MG63 (cell line): ENCODE measurements at regions not wholly inside any gene's neighbourhood (a gene's known extent, or its start where the extent isn't known, plus 50 kb on each side); places are given as distances from the start of the nearest gene placed in this dataset.
"Not testable (repeated sequence)": the region's sequence is repeated elsewhere in the genome, so short reads cannot be mapped to it uniquely, and the experiment has no call there.

Source experiments
- DNase-seq: peaks from one replicate; pipeline ENCODE4 v3.0.0-alpha.2; 2020
- H3K27me3 ChIP-seq: fragments of 250-450 bp; sonication (Bioruptor Pico); 2 replicates; pipeline ENCODE4 v1.5.1; 2020; ENCODE audit warnings: mild to moderate bottlenecking, moderate library complexity
- H3K36me3 ChIP-seq: fragments of 250-450 bp; sonication (Bioruptor Pico); 2 replicates; pipeline ENCODE4 v1.5.1; 2020; ENCODE audit warnings: mild to moderate bottlenecking, moderate library complexity
- H3K4me3 ChIP-seq: fragments of 250-450 bp; sonication (Bioruptor Pico); 2 replicates; pipeline ENCODE4 v1.5.1; 2020; ENCODE audit warnings: mild to moderate bottlenecking, moderate library complexity
- H3K9me3 ChIP-seq: fragments of 250-450 bp; sonication (Bioruptor Pico); 2 replicates; pipeline ENCODE4 v1.5.1; 2020; ENCODE audit warnings: mild to moderate bottlenecking, moderate library complexity

- H3K9me3 ChIP-seq, H3K4me3 ChIP-seq, DNase-seq, H3K27me3 ChIP-seq, H3K36me3 ChIP-seq: not testable (repeated sequence)
Observed at GRCh38 chr4:159939681-159940080, 836.8 kb downstream of the RAPGEF2 start.

- H3K27me3 ChIP-seq = no peaks in the 10 kb centered on the region
- DNase-seq = no peak
- H3K9me3 ChIP-seq = no peaks in the 10 kb centered on the region
- H3K4me3 ChIP-seq = no peak overlapping the region
- H3K36me3 ChIP-seq = no peaks in the 10 kb centered on the region
Observed at GRCh38 chr4:159941076-159941475, 838.2 kb downstream of the RAPGEF2 start.

GRCh38 chr4:159944477-159944876 is 841.6 kb downstream of the RAPGEF2 start:
- H3K36me3 ChIP-seq = no peaks in the 10 kb centered on the region
- H3K27me3 ChIP-seq = no peaks in the 10 kb centered on the region
- no peak for DNase-seq
- H3K9me3 ChIP-seq = no peaks in the 10 kb centered on the region
- no peak overlapping the region for H3K4me3 ChIP-seq

- Histone ChIP-seq H3K27me3 (no peaks in the 10 kb centered on the region), H3K36me3 (no peaks in the 10 kb centered on the region), H3K4me3 (no peak overlapping the region), H3K9me3 (no peaks in the 10 kb centered on the region)
- no peak for DNase-seq
Observed at GRCh38 chr4:159946983-159947615, 844.2 kb downstream of the RAPGEF2 start.

GRCh38 chr4:159950707-159951106 is 847.8 kb downstream of the RAPGEF2 start:
- no peak for DNase-seq
- Histone ChIP-seq H3K36me3 (no peaks in the 10 kb centered on the region), H3K27me3 (no peaks in the 10 kb centered on the region), H3K4me3 (no peak overlapping the region), H3K9me3 (no peaks in the 10 kb centered on the region)

GRCh38 chr4:159966746-159967145 is 863.9 kb downstream of the RAPGEF2 start:
- H3K4me3 ChIP-seq = no peak overlapping the region
- no peaks in the 10 kb centered on the region; the same call in 1 of the 2 replicates for H3K27me3 ChIP-seq
- DNase-seq = peak; percentile 18
- H3K36me3 ChIP-seq = no peaks in the 10 kb centered on the region
- H3K9me3 ChIP-seq = no peaks in the 10 kb centered on the region; the same call in 1 of the 2 replicates

GRCh38 chr4:159976871-159977482 is 874.1 kb downstream of the RAPGEF2 start:
- DNase-seq, H3K9me3 ChIP-seq, H3K4me3 ChIP-seq, H3K27me3 ChIP-seq, H3K36me3 ChIP-seq: not testable (repeated sequence)

- Histone ChIP-seq H3K36me3 (no peaks in the 10 kb centered on the region), H3K9me3 (no peaks in the 10 kb centered on the region), H3K27me3 (no peaks in the 10 kb centered on the region), H3K4me3 (no peak overlapping the region)
- no peak for DNase-seq
Observed at GRCh38 chr4:159977907-159978617, 875.2 kb downstream of the RAPGEF2 start.

- no peaks in the 10 kb centered on the region for H3K36me3 ChIP-seq
- DNase-seq = no peak
- H3K27me3 ChIP-seq = no peaks in the 10 kb centered on the region
- H3K4me3 ChIP-seq = no peak overlapping the region
- no peaks in the 10 kb centered on the region for H3K9me3 ChIP-seq
Observed at GRCh38 chr4:159979351-159979750, 876.5 kb downstream of the RAPGEF2 start.

GRCh38 chr4:159979953-159980352 is 877.1 kb downstream of the RAPGEF2 start:
- no peaks in the 10 kb centered on the region for H3K27me3 ChIP-seq
- no peak overlapping the region for H3K4me3 ChIP-seq
- H3K9me3 ChIP-seq = no peaks in the 10 kb centered on the region
- no peaks in the 10 kb centered on the region for H3K36me3 ChIP-seq
- no peak for DNase-seq

GRCh38 chr4:159980826-159981468 is 878.1 kb downstream of the RAPGEF2 start:
- Histone ChIP-seq H3K9me3 (no peaks in the 10 kb centered on the region), H3K36me3 (no peaks in the 10 kb centered on the region), H3K27me3 (no peaks in the 10 kb centered on the region), H3K4me3 (no peak overlapping the region)
- DNase-seq = no peak

GRCh38 chr4:159981469-159981856 is 878.6 kb downstream of the RAPGEF2 start:
- no peaks in the 10 kb centered on the region for H3K36me3 ChIP-seq
- no peak for DNase-seq
- H3K4me3 ChIP-seq = no peak overlapping the region
- H3K27me3 ChIP-seq = no peaks in the 10 kb centered on the region
- H3K9me3 ChIP-seq = no peaks in the 10 kb centered on the region

GRCh38 chr4:159983082-159983481 is 880.2 kb downstream of the RAPGEF2 start:
- Histone ChIP-seq H3K36me3 (no peaks in the 10 kb centered on the region), H3K9me3 (no peaks in the 10 kb centered on the region), H3K27me3 (no peaks in the 10 kb centered on the region), H3K4me3 (no peak overlapping the region)
- no peak for DNase-seq

GRCh38 chr4:160009656-160010493 is 907.0 kb downstream of the RAPGEF2 start:
- no peaks in the 10 kb centered on the region for H3K36me3 ChIP-seq
- no peak overlapping the region for H3K4me3 ChIP-seq
- DNase-seq = no peak
- H3K9me3 ChIP-seq = peaks cover 2% of the 10 kb centered on the region; the same call in 1 of the 2 replicates
- H3K27me3 ChIP-seq = no peaks in the 10 kb centered on the region

GRCh38 chr4:160019936-160020335 is 917.1 kb downstream of the RAPGEF2 start:
- H3K27me3 ChIP-seq = no peaks in the 10 kb centered on the region
- H3K4me3 ChIP-seq = no peak overlapping the region
- H3K9me3 ChIP-seq = no peaks in the 10 kb centered on the region
- no peak for DNase-seq
- no peaks in the 10 kb centered on the region for H3K36me3 ChIP-seq

GRCh38 chr4:160020804-160021203 is 917.9 kb downstream of the RAPGEF2 start:
- Histone ChIP-seq H3K9me3 (no peaks in the 10 kb centered on the region), H3K27me3 (no peaks in the 10 kb centered on the region), H3K4me3 (no peak overlapping the region), H3K36me3 (no peaks in the 10 kb centered on the region)
- no peak for DNase-seq

GRCh38 chr4:160021870-160022269 is 919.0 kb downstream of the RAPGEF2 start:
- no peaks in the 10 kb centered on the region for H3K36me3 ChIP-seq
- no peak overlapping the region for H3K4me3 ChIP-seq
- H3K27me3 ChIP-seq = no peaks in the 10 kb centered on the region
- no peak for DNase-seq
- H3K9me3 ChIP-seq = no peaks in the 10 kb centered on the region
